Thymus (tissue), 11 donors: ENCODE measurements at regions not wholly inside any gene's neighbourhood (a gene's known extent, or its start where the extent isn't known, plus 50 kb on each side); places are given as distances from the start of the nearest gene placed in this dataset.

Experiments used
- DNase-seq, 9 donors: peaks; one replicate each; pipeline ENCODE4 v3.0.0-alpha.2; 2013; ENCODE audit warnings: low spot score in 9 of 9, low read depth in 6 of 9, missing footprints in 1 of 9
- H3K27ac ChIP-seq, 2 donors: one replicate each; pipeline ENCODE4 v1.5.1; 2013; ENCODE audit warnings: control low read depth in 1 of 2, low read depth in 1 of 2, low read length in 1 of 2, mild to moderate bottlenecking in 1 of 2, moderate library complexity in 1 of 2
- H3K27me3 ChIP-seq, 2 donors: one replicate each; pipeline ENCODE4 v1.5.1; 2013; ENCODE audit warnings: low read length in 1 of 2; ENCODE audit not compliant: control insufficient read depth in 2 of 2, insufficient read depth in 1 of 2
- H3K36me3 ChIP-seq, 2 donors: one replicate each; pipeline ENCODE4 v1.5.1; 2013; ENCODE audit warnings: low read length in 1 of 2, mild to moderate bottlenecking in 1 of 2, moderate library complexity in 1 of 2; ENCODE audit not compliant: control insufficient read depth in 2 of 2, insufficient read depth in 2 of 2
- H3K4me1 ChIP-seq, 2 donors: one replicate each; pipeline ENCODE4 v1.5.1; 2013; ENCODE audit warnings: low read length in 2 of 2; ENCODE audit not compliant: control insufficient read depth in 2 of 2, insufficient read depth in 2 of 2
- H3K4me3 ChIP-seq, 2 donors: one replicate each; pipeline ENCODE4 v1.5.1; 2013; ENCODE audit warnings: low read length in 2 of 2, control low read depth in 1 of 2, mild to moderate bottlenecking in 1 of 2
- H3K9me3 ChIP-seq, 2 donors: one replicate each; pipeline ENCODE4 v1.5.1; 2013; ENCODE audit warnings: low read length in 1 of 2, mild to moderate bottlenecking in 1 of 2; ENCODE audit not compliant: control insufficient read depth in 2 of 2, insufficient read depth in 1 of 2
- WGBS: extraction: QIAGEN DNeasy Blood & Tissue Kit; methylation state at CpG from one replicate; pipeline ENCODE4 v1.1.7; 2013; 5-methylcytosine and 5-hydroxymethylcytosine counted together
- donor health status: healthy.

DNA sequence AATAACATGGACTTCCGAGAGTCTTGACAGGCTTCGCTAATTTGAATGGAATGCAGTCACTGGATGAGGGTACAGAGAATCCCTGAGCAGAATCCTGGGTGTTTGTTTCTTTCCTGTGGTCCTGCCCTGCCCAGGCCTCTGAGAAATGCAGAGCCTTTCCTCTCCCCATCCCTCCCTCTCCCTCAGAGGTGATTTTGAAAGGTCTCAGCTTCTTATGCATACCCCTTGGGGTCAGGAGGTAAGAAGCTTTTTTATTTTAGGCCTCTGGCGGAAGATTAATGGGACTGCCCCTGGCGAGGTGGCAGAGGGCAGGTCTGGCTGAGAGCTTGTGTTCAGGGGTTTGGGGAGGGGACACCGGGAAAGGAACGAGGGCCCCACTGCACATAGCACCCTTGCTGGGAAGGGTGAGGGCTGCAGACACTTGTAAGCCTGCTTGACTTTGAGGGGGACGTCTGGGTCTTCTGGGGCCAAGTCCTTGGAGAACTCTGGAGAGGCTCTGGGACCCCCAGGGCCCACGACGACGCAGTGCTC is 116.5 kb upstream of the SLC45A1 start:
- no peaks in the 10 kb centered on the region for H3K4me1 ChIP-seq
- no peaks in the 10 kb centered on the region for H3K9me3 ChIP-seq
- H3K4me3 ChIP-seq, result no peak overlapping the region
- peaks cover 0 to 10% of the 10 kb centered on the region in 2 donors for H3K27me3 ChIP-seq
- WGBS, result 89% methylated on average over 10 of the region's 10 CpGs
- DNase-seq, result no peak
- no peak overlapping the region for H3K27ac ChIP-seq
- no peaks in the 10 kb centered on the region for H3K36me3 ChIP-seq

DNA sequence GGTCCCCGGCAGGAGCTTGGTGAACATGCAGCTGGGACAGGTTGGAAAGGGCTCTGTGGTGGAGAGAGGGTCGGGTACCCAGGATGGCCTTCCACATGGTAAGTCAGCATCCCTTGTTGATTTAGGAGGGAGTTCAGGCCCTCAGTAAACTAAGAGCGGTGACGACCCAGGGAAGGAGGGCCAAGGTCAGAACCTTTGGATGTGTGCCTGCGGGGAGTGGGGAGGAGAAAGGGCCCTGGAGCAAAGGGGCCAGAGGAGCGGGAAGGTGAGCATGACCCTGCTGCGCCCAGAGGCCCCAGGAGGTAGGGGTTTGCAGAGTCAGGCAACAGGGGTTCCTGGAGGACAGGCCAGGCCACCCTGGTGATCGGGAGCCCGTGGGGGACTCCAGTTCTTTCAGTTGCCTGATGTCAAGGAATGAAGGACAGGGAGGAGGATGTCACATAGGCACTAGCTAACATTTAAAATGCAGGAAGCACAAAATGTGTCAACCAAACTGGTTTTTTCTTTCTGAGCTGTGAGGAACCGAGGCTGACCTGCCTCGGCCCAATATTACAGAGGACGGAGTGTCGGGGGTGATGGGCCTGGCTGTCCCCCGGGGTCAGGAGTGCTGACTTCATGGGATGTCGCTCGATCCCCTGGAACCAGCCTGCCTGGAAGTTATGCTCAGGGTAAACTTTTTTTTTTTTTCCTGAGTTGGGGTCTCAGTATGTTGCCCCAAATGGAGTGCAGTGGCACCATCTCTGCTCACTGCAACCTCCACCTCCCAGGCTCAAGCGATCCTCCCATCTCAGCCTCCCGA is 117.4 kb upstream of the SLC45A1 start:
- Histone ChIP-seq H3K36me3 (no peaks in the 10 kb centered on the region), H3K27ac (no peak overlapping the region), H3K4me1 (no peaks in the 10 kb centered on the region), H3K27me3 (peaks cover 0 to 10% of the 10 kb centered on the region in 2 donors), H3K9me3 (no peaks in the 10 kb centered on the region), H3K4me3 (no peak overlapping the region)
- WGBS, result 95% methylated on average over 18 of the region's 18 CpGs
- DNase-seq, result no peak

DNA sequence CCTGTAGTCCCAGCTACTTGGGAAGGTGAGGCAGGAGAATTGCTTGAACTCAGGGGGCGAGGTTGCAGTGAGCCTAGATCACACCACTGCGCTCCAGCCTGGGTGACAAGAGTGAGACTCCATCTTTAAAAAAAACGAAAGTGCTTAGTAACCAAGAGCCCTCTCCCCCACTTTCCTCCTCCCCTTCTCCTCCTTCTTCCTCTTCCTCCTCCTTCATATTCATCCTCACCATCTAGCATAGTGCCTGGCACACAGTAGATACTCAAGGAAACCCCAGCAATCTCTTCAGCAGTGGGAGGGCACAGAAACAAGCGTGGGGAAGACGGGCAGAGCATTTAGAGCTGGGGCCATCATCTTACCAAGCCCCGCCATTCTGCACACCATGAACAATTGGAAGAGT is 119.4 kb upstream of the SLC45A1 start:
- no peaks in the 10 kb centered on the region for H3K36me3 ChIP-seq
- no peaks in the 10 kb centered on the region for H3K9me3 ChIP-seq
- no peak overlapping the region for H3K4me3 ChIP-seq
- H3K27me3 ChIP-seq, result peaks cover 0 to 10% of the 10 kb centered on the region in 2 donors
- no peak overlapping the region for H3K27ac ChIP-seq
- H3K4me1 ChIP-seq, result no peaks in the 10 kb centered on the region
- WGBS, result 88% methylated on average over 6 of the region's 6 CpGs
- no peak for DNase-seq

DNA sequence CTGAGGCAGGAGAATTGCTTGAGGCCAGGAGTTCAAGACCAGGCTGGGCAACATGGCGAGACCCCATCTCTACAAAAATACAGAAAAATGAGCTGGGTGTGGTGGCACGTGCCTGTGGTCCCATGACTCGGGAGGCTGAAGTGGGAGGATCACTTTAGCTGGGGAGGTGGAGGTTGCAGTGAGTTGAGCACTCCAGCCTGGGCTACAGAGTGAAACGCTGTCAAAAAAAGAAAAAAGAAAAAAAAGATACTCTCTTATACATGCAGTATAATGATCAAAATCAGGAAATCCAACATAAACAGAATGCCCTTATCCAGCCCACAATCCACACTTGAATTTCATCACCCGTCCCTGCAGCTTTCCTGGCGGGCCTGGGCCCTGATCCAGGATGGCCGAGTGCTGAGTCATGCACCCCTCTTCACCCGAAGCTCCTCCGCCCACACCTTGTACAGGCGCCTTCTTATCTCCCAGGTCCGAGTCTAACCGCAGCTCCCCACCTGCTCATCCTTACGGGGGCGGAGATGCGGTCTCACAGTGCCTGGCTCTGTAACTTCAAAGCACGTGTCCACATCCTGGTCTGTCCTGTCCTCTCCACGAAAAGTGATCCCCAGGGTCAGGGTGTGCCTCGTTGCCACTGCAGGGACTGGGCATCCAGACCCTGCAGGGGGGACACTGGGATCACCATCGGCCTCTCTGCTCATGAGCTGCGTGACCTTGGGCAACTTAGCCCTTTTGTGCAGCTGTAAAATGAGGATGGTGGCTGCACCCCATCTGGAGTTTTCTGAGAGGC is 120.2 kb upstream of the SLC45A1 start:
- H3K36me3 ChIP-seq, result no peaks in the 10 kb centered on the region
- no peak overlapping the region for H3K4me3 ChIP-seq
- no peak for DNase-seq
- peaks cover 0 to 10% of the 10 kb centered on the region in 2 donors for H3K27me3 ChIP-seq
- H3K9me3 ChIP-seq, result no peaks in the 10 kb centered on the region
- no peak overlapping the region for H3K27ac ChIP-seq
- no peaks in the 10 kb centered on the region for H3K4me1 ChIP-seq
- WGBS, result 83% methylated on average over 20 of the region's 20 CpGs

DNA sequence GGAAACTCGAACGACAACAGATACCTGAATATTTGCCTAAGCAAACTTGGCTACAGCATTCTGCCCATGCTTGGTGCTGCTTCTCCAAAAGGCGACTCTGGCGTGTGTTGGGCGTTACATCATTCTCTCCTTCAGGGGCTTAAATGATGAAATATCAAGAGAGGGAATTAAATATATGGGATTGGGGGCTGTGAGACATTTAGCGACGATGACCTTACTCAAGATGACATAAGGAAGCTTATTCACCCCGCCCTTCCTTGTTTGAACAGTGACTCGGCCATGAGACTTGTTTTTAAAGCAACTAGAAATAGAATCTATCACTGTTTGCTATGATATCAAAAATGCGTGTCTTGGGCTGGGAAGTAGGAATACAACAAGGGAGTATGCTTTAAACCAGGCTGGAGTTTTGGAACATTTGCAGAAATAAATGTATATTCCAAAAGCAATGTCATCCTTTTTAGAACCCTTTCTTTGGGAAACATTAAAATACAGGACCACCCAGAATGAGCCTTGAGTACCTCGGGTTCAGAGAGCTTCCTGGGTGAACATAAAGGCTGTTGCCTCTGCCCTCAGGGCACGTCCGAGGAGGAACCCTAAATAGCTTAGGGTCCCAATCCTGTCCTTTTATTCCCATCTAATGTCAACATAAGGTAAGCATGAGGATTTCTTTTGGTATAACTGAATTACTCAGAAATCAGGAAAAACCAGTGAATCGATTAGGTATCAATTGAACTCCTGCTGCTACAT is 123.3 kb upstream of the SLC45A1 start:
- Histone ChIP-seq H3K9me3 (no peaks in the 10 kb centered on the region), H3K27ac (no peak overlapping the region), H3K27me3 (no peaks in the 10 kb centered on the region), H3K4me3 (no peak overlapping the region), H3K36me3 (no peaks in the 10 kb centered on the region), H3K4me1 (no peaks in the 10 kb centered on the region)
- 88% methylated on average over 14 of the region's 14 CpGs for WGBS
- no peak for DNase-seq

DNA sequence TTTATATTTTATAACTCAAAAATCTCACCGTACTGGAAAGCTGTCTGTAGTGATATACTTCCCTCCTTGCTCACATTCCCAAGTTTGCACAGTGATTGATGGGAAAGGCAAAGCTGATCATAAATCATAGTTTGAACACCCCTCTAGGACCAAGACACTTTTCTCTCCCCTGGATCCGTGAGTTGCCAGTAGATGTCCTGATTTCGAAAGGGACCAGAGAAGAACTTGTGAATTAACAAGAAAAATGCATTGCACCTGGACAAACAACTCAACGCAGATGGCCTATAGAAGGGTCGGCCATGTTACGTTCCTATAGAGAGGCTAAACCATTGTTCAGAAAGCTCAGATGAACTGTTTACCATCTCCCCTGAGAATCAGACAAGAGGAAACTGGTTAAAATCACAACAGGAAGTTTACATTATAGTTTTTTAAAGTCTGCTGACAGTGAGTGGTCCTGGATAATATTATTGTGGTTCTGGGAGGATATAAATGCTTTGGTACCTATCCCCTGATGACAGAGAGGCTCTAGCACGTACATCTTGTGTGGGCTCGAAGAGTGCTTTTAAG is 124.0 kb upstream of the SLC45A1 start:
- no peak overlapping the region for H3K4me3 ChIP-seq
- no peak for DNase-seq
- no peak overlapping the region for H3K27ac ChIP-seq
- H3K27me3 ChIP-seq, result no peaks in the 10 kb centered on the region
- WGBS, result 85% methylated on average over 8 of the region's 8 CpGs
- no peaks in the 10 kb centered on the region for H3K4me1 ChIP-seq
- no peaks in the 10 kb centered on the region for H3K36me3 ChIP-seq
- H3K9me3 ChIP-seq, result no peaks in the 10 kb centered on the region

DNA sequence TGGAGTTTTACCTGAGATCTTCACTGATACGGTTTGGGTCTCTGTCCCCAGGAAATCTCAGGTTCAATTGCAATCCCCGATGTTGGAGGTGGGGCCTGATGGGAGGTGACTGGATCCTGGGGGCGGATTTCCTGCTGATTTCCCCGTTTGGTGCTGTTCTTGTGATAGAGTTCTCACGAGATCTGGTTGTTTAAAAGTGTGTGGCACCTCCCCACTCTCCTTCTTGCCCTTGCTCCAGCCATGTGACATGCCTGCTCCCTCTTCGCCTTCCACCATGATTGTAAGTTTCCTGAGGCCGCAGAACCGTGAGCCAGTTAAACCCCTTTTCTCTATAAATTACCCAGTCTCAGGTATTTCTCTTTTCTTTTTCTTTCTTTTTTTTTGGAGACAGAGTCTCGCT is 126.4 kb upstream of the SLC45A1 start:
- Histone ChIP-seq H3K27me3 (peaks cover 0 to 2% of the 10 kb centered on the region in 2 donors), H3K36me3 (no peaks in the 10 kb centered on the region), H3K27ac (no peak overlapping the region), H3K4me1 (no peaks in the 10 kb centered on the region), H3K4me3 (no peak overlapping the region), H3K9me3 (no peaks in the 10 kb centered on the region)
- WGBS, result 81% methylated on average over 9 of the region's 9 CpGs
- no peak for DNase-seq

DNA sequence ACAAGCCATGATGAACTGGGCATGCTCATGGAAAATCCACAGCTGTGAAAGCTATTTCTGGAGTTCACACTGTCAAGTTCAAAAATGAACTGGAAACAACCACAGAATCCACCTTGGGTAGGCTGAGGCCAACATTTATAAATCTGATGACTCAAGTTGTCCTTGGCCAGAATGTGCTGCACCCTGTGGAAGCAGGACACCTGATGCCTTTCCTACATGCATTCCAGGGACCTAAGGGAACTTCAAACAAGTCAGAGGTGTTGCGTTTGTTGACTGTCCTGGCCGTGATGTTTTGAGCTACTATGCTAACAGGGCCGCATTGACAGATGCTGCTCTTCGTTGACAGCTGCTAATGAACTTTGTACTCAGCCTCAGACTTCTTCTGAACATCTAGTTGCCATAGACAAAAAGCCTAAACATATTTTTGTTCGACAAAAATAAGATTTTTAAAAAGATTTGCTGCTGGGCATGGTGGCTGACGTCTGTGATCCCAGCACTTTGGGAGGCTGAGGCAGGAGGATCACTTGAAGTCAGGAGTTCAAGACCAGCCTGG is 127.9 kb upstream of the SLC45A1 start:
- WGBS, result 93% methylated on average over 6 of the region's 6 CpGs
- no peak overlapping the region for H3K27ac ChIP-seq
- peaks cover 0 to 2% of the 10 kb centered on the region in 2 donors for H3K27me3 ChIP-seq
- H3K36me3 ChIP-seq, result no peaks in the 10 kb centered on the region
- H3K4me3 ChIP-seq, result no peak overlapping the region
- no peak for DNase-seq
- no peaks in the 10 kb centered on the region for H3K9me3 ChIP-seq
- H3K4me1 ChIP-seq, result no peaks in the 10 kb centered on the region
